NCI-H146 treated with DMSO at 0.1 percent for 48 hours (cell line): ENCODE measurements at regions not wholly inside any gene's neighbourhood (a gene's known extent, or its start where the extent isn't known, plus 50 kb on each side); places are given as distances from the start of the nearest gene placed in this dataset.
"Not testable (repeated sequence)": the region's sequence is repeated elsewhere in the genome, so short reads cannot be mapped to it uniquely, and the experiment has no call there.

Experiments
- DNase-seq: peaks from one replicate; lab custom pipeline; 2025; ENCODE audit not compliant: unreplicated experiment; lab: John Stamatoyannopoulos, UW

GRCh38 chr5:103377638-103378037 lies 119.1 kb downstream of the MACIR start:
- not testable (repeated sequence) for DNase-seq

GRCh38 chr5:103375863-103376591 lies 117.5 kb downstream of the MACIR start:
- DNase-seq = no peak

- no peak for DNase-seq
Measured at GRCh38 chr5:103375350-103375749, 116.8 kb downstream of the MACIR start.

GRCh38 chr5:103374473-103374963 lies 116.0 kb downstream of the MACIR start:
- DNase-seq = no peak

GRCh38 chr5:103373597-103374472 lies 115.3 kb downstream of the MACIR start:
- DNase-seq = no peak

GRCh38 chr5:103371046-103371607 lies 112.6 kb downstream of the MACIR start:
- no peak for DNase-seq

- no peak for DNase-seq
Measured at GRCh38 chr5:103369125-103370120, 110.9 kb downstream of the MACIR start.

- DNase-seq = no peak
Measured at GRCh38 chr5:103367702-103368101, 109.1 kb downstream of the MACIR start.

- no peak for DNase-seq
Measured at GRCh38 chr5:103366918-103367549, 108.5 kb downstream of the MACIR start.

GRCh38 chr5:103364074-103364473 lies 105.5 kb downstream of the MACIR start:
- no peak for DNase-seq

- no peak for DNase-seq
Measured at GRCh38 chr5:103362211-103362610, 103.6 kb downstream of the MACIR start.

GRCh38 chr5:103360475-103360874 lies 101.9 kb downstream of the MACIR start:
- no peak for DNase-seq

GRCh38 chr5:103358305-103358995 lies 99.9 kb downstream of the MACIR start:
- no peak for DNase-seq

GRCh38 chr5:103357636-103358035 lies 99.1 kb downstream of the MACIR start:
- no peak for DNase-seq

- no peak for DNase-seq
Measured at GRCh38 chr5:103356350-103357091, 98.0 kb downstream of the MACIR start.

- no peak for DNase-seq
Measured at GRCh38 chr5:103355579-103355978, 97.0 kb downstream of the MACIR start.

- no peak for DNase-seq
Measured at GRCh38 chr5:103354446-103354845, 95.9 kb downstream of the MACIR start.

GRCh38 chr5:103353581-103353980 lies 95.0 kb downstream of the MACIR start:
- DNase-seq = no peak
